Spleen (tissue), 7 donors: ENCODE measurements at regions not wholly inside any gene's neighbourhood (a gene's known extent, or its start where the extent isn't known, plus 50 kb on each side); places are given as distances from the start of the nearest gene placed in this dataset.

ENCODE experiments used
- POLR2A ChIP-seq, 3 donors: fragments of 450-650 bp; IDR thresholded peaks; one replicate each; pipeline ENCODE4 v1.5.1; 2017; ENCODE audit warnings: antibody characterized with exemption in 3 of 3, mild to moderate bottlenecking in 1 of 3
- POLR2AphosphoS5 ChIP-seq, 3 donors: sonication (generic); formaldehyde crosslinking; IDR thresholded peaks; one replicate each; pipeline ENCODE4 v1.5.1; 2017; ENCODE audit warnings: antibody characterized with exemption in 3 of 3
- TF ChIP-seq, protein P1 (sequence below), 11 experiments: fragments of 200-600 bp in 7 of 11; fragments of 450-650 bp in 4 of 11; sonication (generic) in 4 of 11; IDR thresholded peaks in 8 of 11; conservative IDR thresholded peaks in 3 of 11; 1 replicate in 7 of 11; 2 replicates in 4 of 11; pipeline versions ENCODE4 v1.4.0 to v1.8.0; 2016 to 2021; ENCODE audit warnings: antibody characterized with exemption in 11 of 11, inconsistent platforms in 4 of 11, mild to moderate bottlenecking in 1 of 11
- donor health status: DM: no; HTN: no; CAD: no; lungs with moderate emphysema.
- donor health status: DM: no; HTN: no; CAD: no.
- donor health status: DM: no; HTN: no; CAD: no.

GRCh38 chr18:64330931-64331330 is 182.0 kb upstream of the LINC00305 start:
- TF ChIP-seq, protein P1, sequence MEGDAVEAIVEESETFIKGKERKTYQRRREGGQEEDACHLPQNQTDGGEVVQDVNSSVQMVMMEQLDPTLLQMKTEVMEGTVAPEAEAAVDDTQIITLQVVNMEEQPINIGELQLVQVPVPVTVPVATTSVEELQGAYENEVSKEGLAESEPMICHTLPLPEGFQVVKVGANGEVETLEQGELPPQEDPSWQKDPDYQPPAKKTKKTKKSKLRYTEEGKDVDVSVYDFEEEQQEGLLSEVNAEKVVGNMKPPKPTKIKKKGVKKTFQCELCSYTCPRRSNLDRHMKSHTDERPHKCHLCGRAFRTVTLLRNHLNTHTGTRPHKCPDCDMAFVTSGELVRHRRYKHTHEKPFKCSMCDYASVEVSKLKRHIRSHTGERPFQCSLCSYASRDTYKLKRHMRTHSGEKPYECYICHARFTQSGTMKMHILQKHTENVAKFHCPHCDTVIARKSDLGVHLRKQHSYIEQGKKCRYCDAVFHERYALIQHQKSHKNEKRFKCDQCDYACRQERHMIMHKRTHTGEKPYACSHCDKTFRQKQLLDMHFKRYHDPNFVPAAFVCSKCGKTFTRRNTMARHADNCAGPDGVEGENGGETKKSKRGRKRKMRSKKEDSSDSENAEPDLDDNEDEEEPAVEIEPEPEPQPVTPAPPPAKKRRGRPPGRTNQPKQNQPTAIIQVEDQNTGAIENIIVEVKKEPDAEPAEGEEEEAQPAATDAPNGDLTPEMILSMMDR (IDR thresholded peaks at IDR 0.05 in 8 of 11, conservative IDR thresholded peaks at IDR 0.05 in 3 of 11), result no peak
- TF ChIP-seq POLR2A (IDR thresholded peaks at IDR 0.05) (no peak), POLR2AphosphoS5 (IDR thresholded peaks at IDR 0.05) (no peak)
